ENCODE measurements at regions not wholly inside any gene's neighbourhood (a gene's known extent, or its start where the extent isn't known, plus 50 kb on each side); places are given as distances from the start of the nearest gene placed in this dataset.

- TF ChIP-seq FOXK1 (CRISPR knock-in tag; IDR thresholded peaks at IDR 0.05): no peak
Measured at GRCh38 chr15:95247071-95247984, 1016.0 kb downstream of the MCTP2 start (continued).

- Mint-ChIP-seq H3K36me3 (peaks cover 7% of the 10 kb centered on the region), H3K27me3 (ENCODE audit: low read depth) (no peaks in the 10 kb centered on the region), H3K4me1 (no peaks in the 10 kb centered on the region), H3K27ac (no peak overlapping the region), H3K9me3 (peaks cover 19% of the 10 kb centered on the region), H3K4me3 (no peak overlapping the region)
- no peak for ATAC-seq
- POLR2A ChIA-PET: no interaction called here
- TF ChIP-seq ATF6 (CRISPR knock-in tag; IDR thresholded peaks at IDR 0.05) (no peak), ATF3 (CRISPR knock-in tag; conservative IDR thresholded peaks at IDR 0.05) (no peak), ESRRA (CRISPR knock-in tag; IDR thresholded peaks at IDR 0.05; ENCODE audit: borderline replicate concordance) (no peak), NR1H2 (CRISPR knock-in tag; IDR thresholded peaks at IDR 0.05) (no peak), ETV6 (CRISPR knock-in tag; IDR thresholded peaks at IDR 0.05) (no peak), TEAD1 (CRISPR knock-in tag; IDR thresholded peaks at IDR 0.05) (no peak), NR3C1 (CRISPR knock-in tag; conservative IDR thresholded peaks at IDR 0.05; ENCODE audit: low read depth) (no peak), AR (CRISPR knock-in tag; IDR thresholded peaks at IDR 0.05) (no peak), E2F1 (CRISPR knock-in tag; IDR thresholded peaks at IDR 0.05) (no peak), JAZF1 (CRISPR knock-in tag; IDR thresholded peaks at IDR 0.05) (no peak), NFATC4 (CRISPR knock-in tag; IDR thresholded peaks at IDR 0.05) (no peak), CBFB (CRISPR knock-in tag; IDR thresholded peaks at IDR 0.05; ENCODE audit: low read depth) (no peak), ZSCAN18 (CRISPR knock-in tag; IDR thresholded peaks at IDR 0.05) (no peak)
- CTCF ChIA-PET: no interaction called here
- no peak for DNase-seq (ENCODE audit: low spot score)
Measured at GRCh38 chr15:95249524-95249923, 1018.2 kb downstream of the MCTP2 start.

GRCh38 chr15:95252404-95252803, 1021.0 kb downstream of the MCTP2 start:
- Mint-ChIP-seq H3K27ac (no peak overlapping the region), H3K4me1 (no peaks in the 10 kb centered on the region), H3K4me3 (no peak overlapping the region), H3K9me3 (peaks cover 10% of the 10 kb centered on the region), H3K27me3 (ENCODE audit: low read depth) (no peaks in the 10 kb centered on the region), H3K36me3 (peaks cover 3% of the 10 kb centered on the region; the same call in 1 of the 2 replicates)
- ATAC-seq (no peak), DNase-seq (ENCODE audit: low spot score) (no peak)
- ChIA-PET POLR2A (no interaction called here), CTCF (no interaction called here)
- TF ChIP-seq ARID4B (CRISPR knock-in tag; IDR thresholded peaks at IDR 0.05; ENCODE audit: borderline replicate concordance) (no peak), ZNF512 (CRISPR knock-in tag; IDR thresholded peaks at IDR 0.05; ENCODE audit: borderline replicate concordance) (no peak), OVOL2 (CRISPR knock-in tag; IDR thresholded peaks at IDR 0.05; ENCODE audit: borderline replicate concordance) (no peak), ZNF138 (CRISPR knock-in tag; conservative IDR thresholded peaks at IDR 0.05) (no peak), MXD4 (CRISPR knock-in tag; IDR thresholded peaks at IDR 0.05; ENCODE audit: borderline replicate concordance) (no peak)
